CD8-positive, alpha-beta memory T cell (primary cell): ENCODE measurements at regions not wholly inside any gene's neighbourhood (a gene's known extent, or its start where the extent isn't known, plus 50 kb on each side); places are given as distances from the start of the nearest gene placed in this dataset.

Experiments used
- CTCF ChIA-PET: fragments of 350-600 bp; sonication (Branson Sonifier 250); formaldehyde crosslinking; loops from one replicate; lab custom pipeline; 2021; ENCODE audit warnings: antibody characterized with exemption; lab: Charles Lee
- POLR2A ChIA-PET: fragments of 350-600 bp; sonication (Branson Sonifier 250); formaldehyde crosslinking; loops from one replicate; lab custom pipeline; 2021; ENCODE audit warnings: antibody characterized with exemption; lab: Charles Lee
- DNase-seq, 5 donors: peaks; one replicate each; pipeline versions ENCODE4 v3.0.0 to v3.0.0-alpha.2; 2020 to 2022; ENCODE audit warnings: mixed read lengths in 1 of 5
- H3K27ac ChIP-seq: one replicate; pipeline ENCODE4 v1.7.0; 2013; ENCODE audit warnings: low read depth, mild to moderate bottlenecking, low read length, moderate library complexity
- H3K27me3 ChIP-seq: 2 replicates; pipeline ENCODE4 v1.7.0; 2013; ENCODE audit warnings: low read length, mild to moderate bottlenecking; ENCODE audit not compliant: insufficient read depth, poor library complexity, severe bottlenecking
- H3K36me3 ChIP-seq: 2 replicates; pipeline ENCODE4 v1.7.0; 2013; ENCODE audit warnings: mild to moderate bottlenecking, low read length, moderate library complexity; ENCODE audit not compliant: insufficient read depth
- H3K4me1 ChIP-seq: 2 replicates; pipeline ENCODE4 v1.7.0; 2013; ENCODE audit warnings: mild to moderate bottlenecking, low read length, moderate library complexity; ENCODE audit not compliant: insufficient read depth
- H3K4me3 ChIP-seq: 2 replicates; pipeline ENCODE4 v1.7.0; 2013; ENCODE audit warnings: mild to moderate bottlenecking, low read length
- H3K9me3 ChIP-seq: 2 replicates; pipeline ENCODE4 v1.7.0; 2013; ENCODE audit warnings: mild to moderate bottlenecking, low read length
- H3K27ac Mint-ChIP-seq, 8 donors: one replicate each; pipeline ENCODE4 v1.8.0; 2020 to 2021; ENCODE audit warnings: mixed read lengths in 8 of 8, mild to moderate bottlenecking in 6 of 8, inconsistent platforms in 3 of 8, moderate library complexity in 3 of 8
- H3K27me3 Mint-ChIP-seq, 2 donors: one replicate each; pipeline ENCODE4 v1.8.0; 2020 to 2021; ENCODE audit warnings: mixed read lengths in 2 of 2, mild to moderate bottlenecking in 1 of 2, moderate library complexity in 1 of 2
- H3K36me3 Mint-ChIP-seq, 3 donors: one replicate each; pipeline ENCODE4 v1.8.0; 2020 to 2021; ENCODE audit warnings: mixed read lengths in 3 of 3, inconsistent platforms in 1 of 3, mild to moderate bottlenecking in 1 of 3
- H3K4me1 Mint-ChIP-seq, 3 donors: one replicate each; pipeline ENCODE4 v1.8.0; 2020 to 2021; ENCODE audit warnings: mixed read lengths in 3 of 3, inconsistent platforms in 1 of 3, mild to moderate bottlenecking in 1 of 3
- H3K4me3 Mint-ChIP-seq, 7 donors: one replicate each; pipeline ENCODE4 v1.8.0; 2020 to 2021; ENCODE audit warnings: mixed read lengths in 7 of 7, mild to moderate bottlenecking in 6 of 7, moderate library complexity in 4 of 7, inconsistent platforms in 2 of 7
- H3K9me3 Mint-ChIP-seq, 5 donors: one replicate each; pipeline ENCODE4 v1.8.0; 2020 to 2022; ENCODE audit warnings: mixed read lengths in 5 of 5, mild to moderate bottlenecking in 3 of 5, moderate library complexity in 2 of 5, inconsistent platforms in 1 of 5

DNA sequence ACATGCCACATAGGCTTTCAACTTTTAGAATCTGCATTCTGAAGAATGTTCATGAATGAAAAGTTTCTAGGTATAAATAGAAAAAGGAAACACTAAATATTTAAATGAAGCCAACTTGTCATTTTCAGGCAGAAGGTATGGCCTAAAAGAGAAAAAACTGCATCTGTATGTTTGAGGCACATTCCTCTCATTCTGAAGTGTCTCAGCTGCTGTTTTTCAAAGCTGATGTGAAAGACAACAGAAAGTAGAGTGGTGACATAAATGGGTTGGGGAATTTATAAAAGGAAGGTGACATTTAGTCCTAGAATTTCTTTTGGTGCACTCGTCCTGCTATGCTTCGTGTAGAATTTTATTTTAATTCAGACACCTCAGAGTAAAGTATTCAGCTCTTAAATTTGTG lies 539.6 kb upstream of the SLITRK5 start:
- no peak for DNase-seq
- Histone ChIP-seq H3K9me3 (no peaks in the 10 kb centered on the region), H3K36me3 (no peaks in the 10 kb centered on the region), H3K4me1 (no peaks in the 10 kb centered on the region), H3K27ac (no peak overlapping the region), H3K4me3 (no peak overlapping the region), H3K27me3 (no peaks in the 10 kb centered on the region)
- Mint-ChIP-seq H3K36me3 (no peaks in the 10 kb centered on the region), H3K4me3 (no peak overlapping the region), H3K27me3 (no peaks in the 10 kb centered on the region), H3K9me3 (peaks cover 0 to 13% (median 4%) of the 10 kb centered on the region in 5 donors), H3K27ac (no peak overlapping the region), H3K4me1 (no peaks in the 10 kb centered on the region)
- ChIA-PET POLR2A (no interaction called here), CTCF (no interaction called here)

- Histone ChIP-seq H3K36me3 (no peaks in the 10 kb centered on the region), H3K27me3 (no peaks in the 10 kb centered on the region), H3K4me3 (no peak overlapping the region), H3K27ac (no peak overlapping the region), H3K9me3 (no peaks in the 10 kb centered on the region), H3K4me1 (no peaks in the 10 kb centered on the region)
- H3K27me3 Mint-ChIP-seq: no peaks in the 10 kb centered on the region
- POLR2A ChIA-PET: no interaction called here
- H3K4me1 Mint-ChIP-seq: no peaks in the 10 kb centered on the region
- H3K36me3 Mint-ChIP-seq: no peaks in the 10 kb centered on the region
- CTCF ChIA-PET: no interaction called here
- no peak for DNase-seq
- no peak overlapping the region for H3K4me3 Mint-ChIP-seq
- peaks cover 0 to 32% (median 3%) of the 10 kb centered on the region in 5 donors for H3K9me3 Mint-ChIP-seq
- no peak overlapping the region for H3K27ac Mint-ChIP-seq
Observed at GRCh38 chr13:87138866-87139265, 532.3 kb upstream of the SLITRK5 start.

DNA sequence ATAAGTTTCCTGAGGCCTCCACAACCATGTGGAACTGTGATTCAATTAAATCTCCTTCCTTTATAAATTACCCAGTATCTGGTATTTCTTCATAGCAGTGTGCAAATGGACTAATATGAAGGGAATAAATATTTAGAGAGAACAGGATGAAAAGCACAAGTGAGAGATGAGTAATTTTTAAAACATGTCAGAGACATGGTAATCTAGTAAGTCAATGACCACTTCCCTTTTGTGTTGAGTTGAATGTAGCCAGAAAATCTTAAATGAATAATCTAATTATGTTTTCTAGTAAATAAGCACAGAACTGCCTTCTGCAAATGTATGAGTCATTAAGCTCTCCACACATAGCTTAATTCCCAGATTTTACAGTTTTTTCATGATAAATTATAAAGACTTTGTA lies 524.1 kb upstream of the SLITRK5 start:
- no peaks in the 10 kb centered on the region for H3K27me3 Mint-ChIP-seq
- POLR2A ChIA-PET: no interaction called here
- no peaks in the 10 kb centered on the region for H3K36me3 Mint-ChIP-seq
- H3K9me3 ChIP-seq: no peaks in the 10 kb centered on the region
- no peak overlapping the region for H3K4me3 ChIP-seq
- H3K27me3 ChIP-seq: no peaks in the 10 kb centered on the region
- DNase-seq: no peak
- no peaks in the 10 kb centered on the region for H3K4me1 ChIP-seq
- H3K4me1 Mint-ChIP-seq: no peaks in the 10 kb centered on the region
- CTCF ChIA-PET: interaction anchor here (1.2 kb wide), 1 partner anchor 9 kb away, joined by 3 read pairs; no protein-coding TSS in a partner anchor
- no peaks in the 10 kb centered on the region for H3K36me3 ChIP-seq
- no peak overlapping the region for H3K4me3 Mint-ChIP-seq
- peaks cover 0 to 26% (median 4%) of the 10 kb centered on the region in 5 donors for H3K9me3 Mint-ChIP-seq
- no peak overlapping the region for H3K27ac Mint-ChIP-seq
- no peak overlapping the region for H3K27ac ChIP-seq

DNA sequence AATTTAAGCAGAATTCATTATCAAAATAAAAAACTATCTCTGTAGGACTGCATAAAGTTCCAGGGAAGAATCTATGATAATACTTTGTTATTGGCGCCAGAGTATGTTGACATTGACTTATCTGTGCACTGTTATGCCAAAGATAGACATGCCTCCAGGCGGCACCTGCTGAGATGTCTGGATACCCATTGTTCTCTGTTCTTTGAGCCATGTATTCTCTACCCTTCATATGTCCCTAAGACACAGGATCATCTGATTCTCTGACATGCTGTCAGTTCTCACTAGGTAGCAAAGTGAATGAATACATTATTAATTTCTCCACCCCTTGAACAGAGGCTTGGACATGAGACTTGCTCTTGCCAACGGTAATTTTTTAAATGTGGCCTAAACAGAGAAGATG lies 517.8 kb upstream of the SLITRK5 start:
- no peaks in the 10 kb centered on the region for H3K27me3 ChIP-seq
- H3K27ac Mint-ChIP-seq: no peak overlapping the region
- H3K36me3 ChIP-seq: no peaks in the 10 kb centered on the region
- H3K27me3 Mint-ChIP-seq: no peaks in the 10 kb centered on the region
- no peaks in the 10 kb centered on the region for H3K9me3 ChIP-seq
- ChIA-PET CTCF (no interaction called here), POLR2A (no interaction called here)
- H3K4me3 ChIP-seq: no peak overlapping the region
- no peak for DNase-seq
- no peaks in the 10 kb centered on the region for H3K4me1 Mint-ChIP-seq
- no peaks in the 10 kb centered on the region for H3K36me3 Mint-ChIP-seq
- peaks cover 0 to 14% (median 2%) of the 10 kb centered on the region in 5 donors for H3K9me3 Mint-ChIP-seq
- no peaks in the 10 kb centered on the region for H3K4me1 ChIP-seq
- H3K27ac ChIP-seq: no peak overlapping the region
- H3K4me3 Mint-ChIP-seq: no peak overlapping the region

DNA sequence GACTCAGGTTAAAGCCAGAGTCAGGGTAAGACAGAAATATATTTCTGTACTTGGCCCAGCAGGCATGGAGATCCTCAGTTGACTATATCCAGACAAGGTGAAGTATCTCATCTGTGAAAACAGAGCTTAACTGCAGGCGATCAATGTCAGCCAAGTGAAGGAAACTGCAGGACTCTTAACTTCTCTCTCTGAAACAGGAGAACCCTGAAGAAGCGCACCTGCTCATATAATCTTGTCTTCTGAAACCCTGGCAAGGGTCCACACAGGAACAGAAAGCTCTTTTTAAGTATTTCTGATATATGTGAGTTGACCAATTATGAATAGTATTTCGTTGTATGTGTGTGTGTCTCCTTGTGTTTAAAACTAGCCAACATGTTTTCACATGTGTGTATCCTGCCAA lies 504.8 kb upstream of the SLITRK5 start:
- H3K36me3 Mint-ChIP-seq: peaks cover 0 to 7% (median 0%) of the 10 kb centered on the region in 3 donors
- H3K27ac ChIP-seq: no peak overlapping the region
- H3K9me3 ChIP-seq: no peaks in the 10 kb centered on the region
- no peaks in the 10 kb centered on the region for H3K4me1 Mint-ChIP-seq
- H3K27ac Mint-ChIP-seq: no peak overlapping the region
- CTCF ChIA-PET: no interaction called here
- no peaks in the 10 kb centered on the region for H3K36me3 ChIP-seq
- no peak for DNase-seq
- H3K4me3 ChIP-seq: no peak overlapping the region
- no peaks in the 10 kb centered on the region for H3K4me1 ChIP-seq
- no peaks in the 10 kb centered on the region for H3K27me3 ChIP-seq
- peaks cover 4 to 19% (median 7%) of the 10 kb centered on the region in 5 donors for H3K9me3 Mint-ChIP-seq
- no peaks in the 10 kb centered on the region for H3K27me3 Mint-ChIP-seq
- no peak overlapping the region for H3K4me3 Mint-ChIP-seq
- POLR2A ChIA-PET: no interaction called here

GRCh38 chr13:87168390-87168789 lies 502.8 kb upstream of the SLITRK5 start:
- Histone ChIP-seq H3K4me3 (no peak overlapping the region), H3K27ac (no peak overlapping the region), H3K4me1 (no peaks in the 10 kb centered on the region), H3K27me3 (no peaks in the 10 kb centered on the region), H3K36me3 (no peaks in the 10 kb centered on the region), H3K9me3 (no peaks in the 10 kb centered on the region)
- DNase-seq: no peak
- H3K9me3 Mint-ChIP-seq: peaks cover 0 to 19% (median 5%) of the 10 kb centered on the region in 5 donors
- no peaks in the 10 kb centered on the region for H3K27me3 Mint-ChIP-seq
- no peaks in the 10 kb centered on the region for H3K4me1 Mint-ChIP-seq
- no peaks in the 10 kb centered on the region for H3K36me3 Mint-ChIP-seq
- ChIA-PET CTCF (no interaction called here), POLR2A (no interaction called here)
- no peak overlapping the region for H3K27ac Mint-ChIP-seq
- H3K4me3 Mint-ChIP-seq: no peak overlapping the region

DNA sequence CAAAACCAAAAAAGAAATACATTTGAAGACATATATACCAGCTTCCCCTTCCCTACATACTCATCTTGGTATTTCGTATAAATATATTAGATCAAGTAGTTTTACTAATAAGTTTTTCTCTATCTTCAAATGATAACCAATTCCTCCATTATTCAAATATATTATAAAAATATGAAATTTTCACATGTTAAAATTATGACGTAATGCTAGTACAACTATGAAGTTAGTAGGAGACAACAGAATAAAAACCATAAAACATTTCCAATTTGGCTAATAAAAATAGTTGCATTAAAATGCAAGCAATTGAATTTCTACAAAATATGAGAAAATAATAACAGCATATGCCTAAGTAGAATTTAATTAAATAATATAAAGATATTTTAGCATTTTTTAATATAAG lies 501.8 kb upstream of the SLITRK5 start:
- no peak overlapping the region for H3K4me3 ChIP-seq
- CTCF ChIA-PET: no interaction called here
- H3K9me3 ChIP-seq: no peaks in the 10 kb centered on the region
- H3K36me3 ChIP-seq: no peaks in the 10 kb centered on the region
- Mint-ChIP-seq H3K9me3 (peaks cover 0 to 19% (median 5%) of the 10 kb centered on the region in 5 donors), H3K4me3 (no peak overlapping the region), H3K4me1 (no peaks in the 10 kb centered on the region), H3K27ac (no peak overlapping the region), H3K36me3 (no peaks in the 10 kb centered on the region), H3K27me3 (no peaks in the 10 kb centered on the region)
- no peak overlapping the region for H3K27ac ChIP-seq
- no peaks in the 10 kb centered on the region for H3K27me3 ChIP-seq
- H3K4me1 ChIP-seq: no peaks in the 10 kb centered on the region
- POLR2A ChIA-PET: no interaction called here
- no peak for DNase-seq

GRCh38 chr13:87172166-87172835 lies 498.9 kb upstream of the SLITRK5 start:
- no peak overlapping the region for H3K4me3 Mint-ChIP-seq
- peaks cover 0 to 11% (median 2%) of the 10 kb centered on the region in 5 donors for H3K9me3 Mint-ChIP-seq
- ChIA-PET POLR2A (no interaction called here), CTCF (no interaction called here)
- no peaks in the 10 kb centered on the region for H3K27me3 Mint-ChIP-seq
- Histone ChIP-seq H3K4me1 (no peaks in the 10 kb centered on the region), H3K9me3 (no peaks in the 10 kb centered on the region), H3K27ac (no peak overlapping the region), H3K27me3 (no peaks in the 10 kb centered on the region), H3K4me3 (no peak overlapping the region), H3K36me3 (no peaks in the 10 kb centered on the region)
- H3K27ac Mint-ChIP-seq: no peak overlapping the region
- no peaks in the 10 kb centered on the region for H3K4me1 Mint-ChIP-seq
- H3K36me3 Mint-ChIP-seq: no peaks in the 10 kb centered on the region
- DNase-seq: no peak
